ENCODE measurements at regions not wholly inside any gene's neighbourhood (a gene's known extent, or its start where the extent isn't known, plus 50 kb on each side); places are given as distances from the start of the nearest gene placed in this dataset.
"Not testable (repeated sequence)": the region's sequence is repeated elsewhere in the genome, so short reads cannot be mapped to it uniquely, and the experiment has no call there.

- DNase-seq, result no peak
Measured at GRCh38 chr13:87255394-87255793, 415.8 kb upstream of the SLITRK5 start.

GRCh38 chr13:87259479-87260083 lies 411.6 kb upstream of the SLITRK5 start:
- no peak for DNase-seq

DNA sequence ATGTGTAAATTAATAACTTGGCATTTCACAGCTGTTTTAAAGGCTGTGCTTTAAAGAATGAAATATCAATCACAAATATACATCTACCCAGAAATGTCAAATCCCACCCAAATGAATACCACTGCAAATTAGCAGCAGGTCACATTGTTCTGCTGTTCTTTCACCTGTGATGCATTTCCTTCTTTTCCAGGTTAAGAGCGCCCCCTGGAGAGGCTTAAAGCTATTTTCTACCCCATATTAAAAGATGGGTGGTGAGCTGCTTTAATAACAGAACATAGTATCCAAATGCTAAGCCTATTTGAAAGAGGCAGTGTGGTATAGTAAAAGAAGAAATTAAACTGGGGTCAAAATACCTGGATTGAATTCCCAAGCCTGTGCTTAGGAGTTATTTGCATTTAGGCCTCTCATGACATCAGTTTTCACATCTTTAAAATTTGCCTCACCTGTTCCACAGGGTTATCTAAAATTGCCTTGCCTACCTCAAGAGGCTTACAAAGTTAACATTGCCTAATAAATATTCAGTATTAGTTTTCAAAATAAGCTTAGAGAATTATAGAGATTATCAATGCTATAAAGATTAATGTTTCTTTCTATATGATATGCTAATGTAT lies 396.9 kb upstream of the SLITRK5 start:
- peak in 1 of 2 experiments; percentile 0 for DNase-seq

DNA sequence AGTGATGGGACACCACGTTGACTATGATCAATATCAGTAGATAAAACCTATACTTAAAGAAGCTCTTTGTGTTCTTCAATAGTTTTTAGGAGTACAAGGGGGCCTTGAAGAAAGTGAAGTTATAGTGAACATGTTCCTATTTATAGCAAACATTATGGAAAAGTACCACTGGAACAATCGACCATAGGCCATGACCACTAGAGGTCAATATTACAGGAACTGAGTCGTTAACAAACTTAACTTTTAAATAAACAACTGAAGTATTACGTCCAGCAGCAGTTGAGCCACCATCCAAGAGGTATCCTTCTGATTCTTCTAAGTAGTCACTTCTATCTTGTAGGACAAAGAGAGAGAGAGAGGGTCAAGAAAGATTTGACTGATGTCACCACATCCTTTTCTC lies 391.0 kb upstream of the SLITRK5 start:
- no peak for DNase-seq

- DNase-seq, result no peak
Measured at GRCh38 chr13:87287721-87288120, 383.4 kb upstream of the SLITRK5 start.

DNA sequence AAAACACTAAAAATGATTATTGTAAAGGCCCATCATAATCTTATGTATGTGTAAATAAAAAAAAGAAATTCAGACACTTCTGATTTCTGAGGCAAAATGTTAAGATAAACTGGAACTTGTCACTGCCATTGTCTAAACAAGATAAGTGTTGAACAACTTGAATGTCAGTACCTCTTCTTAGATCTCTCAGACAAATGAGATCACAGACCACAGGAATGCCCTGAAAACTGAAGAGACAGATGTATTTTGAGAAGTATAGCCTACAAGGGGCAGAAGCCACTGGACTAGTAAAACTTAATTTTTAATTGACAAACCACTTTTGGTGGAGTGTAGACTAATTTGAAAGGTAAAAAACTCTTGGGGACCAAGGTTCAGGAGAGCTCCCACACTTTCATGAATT lies 375.5 kb upstream of the SLITRK5 start:
- DNase-seq, result no peak

GRCh38 chr13:87302034-87302433 lies 369.1 kb upstream of the SLITRK5 start:
- no peak for DNase-seq

DNA sequence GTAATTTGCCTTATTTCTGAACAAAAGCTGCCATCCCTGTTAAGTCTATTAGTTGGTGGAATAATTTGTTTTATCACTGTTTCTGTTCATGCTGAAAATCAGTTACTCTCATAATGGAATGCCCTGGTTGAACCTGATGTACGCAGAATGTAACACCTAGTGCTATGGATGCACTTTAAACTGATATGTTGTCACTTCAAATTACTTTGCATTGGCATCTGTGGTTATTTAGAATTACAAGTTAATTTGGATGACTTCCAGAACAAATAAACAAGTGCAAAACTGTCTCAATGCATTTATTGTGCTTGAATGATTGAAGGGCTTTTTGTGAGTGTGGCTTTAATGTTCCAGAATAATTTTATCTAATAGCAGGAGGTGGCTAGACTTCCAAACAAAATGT lies 368.2 kb upstream of the SLITRK5 start:
- DNase-seq, result no peak

DNA sequence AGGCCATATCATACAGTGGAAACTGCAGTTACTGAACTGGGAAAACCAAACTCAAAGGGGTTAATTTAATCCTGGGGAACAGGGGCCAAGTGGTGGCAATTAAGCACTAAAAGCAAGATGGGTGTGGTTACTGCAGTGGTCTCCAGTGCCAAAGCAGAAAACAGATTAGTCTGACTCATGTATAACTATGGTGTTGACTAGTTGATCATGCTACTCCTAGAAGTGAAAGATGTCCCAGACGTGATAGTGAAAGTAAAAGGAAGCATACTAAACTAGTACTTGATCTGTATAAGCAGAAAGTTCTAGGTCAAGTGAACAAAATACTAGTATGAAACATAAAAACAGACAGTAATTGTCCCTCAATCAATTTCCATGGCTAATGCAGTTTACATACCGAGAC lies 360.0 kb upstream of the SLITRK5 start:
- no peak for DNase-seq

- no peak for DNase-seq
Measured at GRCh38 chr13:87314822-87315221, 356.3 kb upstream of the SLITRK5 start.

- no peak for DNase-seq
Measured at GRCh38 chr13:87322386-87322785, 348.8 kb upstream of the SLITRK5 start.

- DNase-seq, result no peak
Measured at GRCh38 chr13:87324558-87324957, 346.6 kb upstream of the SLITRK5 start.

DNA sequence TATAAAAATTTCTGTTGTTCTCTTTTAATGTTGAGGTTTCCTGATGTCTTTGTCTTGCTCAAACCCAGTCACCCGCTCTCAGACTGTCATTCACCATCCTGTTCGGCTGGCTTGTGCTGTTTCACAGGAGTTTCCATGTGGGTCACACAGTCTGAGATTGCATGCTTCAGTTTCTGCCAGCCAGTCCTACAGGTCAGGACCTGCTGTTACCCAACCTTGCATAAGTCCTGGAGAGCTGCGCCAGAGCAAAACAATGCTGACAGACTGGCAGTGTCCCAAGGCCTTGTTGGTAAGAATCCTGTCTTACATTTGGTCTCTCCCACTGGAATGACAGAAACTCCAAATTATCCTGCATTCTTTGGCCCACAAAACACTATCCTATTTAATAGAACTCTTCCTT lies 340.0 kb upstream of the SLITRK5 start:
- DNase-seq, result no peak

GRCh38 chr13:87333599-87333998 lies 337.6 kb upstream of the SLITRK5 start:
- DNase-seq, result no peak

DNA sequence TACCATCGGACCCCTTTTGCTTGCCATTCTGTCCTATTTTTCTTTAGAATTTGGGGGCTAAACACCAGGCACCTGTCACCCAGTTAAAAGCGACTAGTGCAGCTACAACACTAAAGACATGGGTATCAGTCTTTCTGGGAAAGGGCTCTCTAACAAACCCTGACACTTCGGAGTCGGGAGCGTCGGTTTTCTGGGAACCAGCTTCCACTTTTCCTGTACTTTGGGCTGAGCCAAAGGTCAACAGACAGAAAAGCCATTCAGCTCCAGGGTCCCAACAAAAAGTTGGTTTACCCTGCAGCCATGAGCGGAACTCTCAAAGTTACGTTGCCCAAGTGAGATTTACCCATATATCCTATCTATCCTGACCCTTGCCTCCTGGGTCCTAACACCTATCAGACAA lies 337.0 kb upstream of the SLITRK5 start:
- no peak for DNase-seq

DNA sequence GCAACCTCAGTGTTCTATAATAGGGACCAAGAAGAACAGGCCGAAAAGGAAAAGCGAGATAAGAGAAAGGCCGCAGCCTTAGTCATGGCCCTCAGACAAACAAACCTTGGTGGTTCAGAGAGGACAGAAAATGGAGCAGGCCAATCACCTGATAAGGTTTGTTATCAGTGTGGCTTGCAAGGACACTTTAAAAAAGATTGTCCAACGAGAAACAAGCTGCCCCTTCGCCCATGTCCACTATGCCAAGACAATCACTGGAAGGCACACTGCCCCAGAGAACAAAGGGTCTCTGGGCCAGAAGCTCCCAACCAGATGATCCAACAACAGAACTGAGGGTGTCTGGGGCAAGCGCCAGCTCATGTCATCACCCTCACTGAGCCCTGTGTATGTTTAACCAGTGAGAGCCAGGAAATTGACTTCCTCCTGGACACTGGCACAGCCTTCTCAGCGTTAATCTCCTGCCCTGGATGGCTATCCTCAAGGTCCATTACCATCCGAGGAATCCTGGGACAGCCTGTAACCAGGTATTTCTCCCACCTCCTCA lies 334.8 kb upstream of the SLITRK5 start:
- not testable (repeated sequence) for DNase-seq

DNA sequence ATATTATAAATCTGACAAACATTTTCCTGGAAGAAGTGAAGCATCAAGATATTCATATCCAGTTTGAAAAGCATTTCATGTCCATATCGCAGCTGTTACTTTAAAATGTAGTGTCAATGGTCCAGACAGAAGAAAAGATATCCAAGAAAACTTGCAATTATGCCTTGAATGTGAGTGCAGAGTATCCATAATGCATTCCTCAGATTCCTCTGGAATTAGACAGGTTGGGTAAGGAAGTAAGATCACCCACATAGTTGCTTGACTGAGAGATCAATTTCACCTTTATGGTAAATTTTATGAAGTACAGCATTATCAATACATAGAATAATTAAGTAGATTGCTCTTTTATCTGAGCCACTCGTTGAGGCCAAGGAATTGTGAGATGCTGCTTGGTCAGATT lies 327.0 kb upstream of the SLITRK5 start:
- DNase-seq, result no peak

GRCh38 chr13:87355451-87355850 lies 315.7 kb upstream of the SLITRK5 start:
- DNase-seq, result no peak

DNA sequence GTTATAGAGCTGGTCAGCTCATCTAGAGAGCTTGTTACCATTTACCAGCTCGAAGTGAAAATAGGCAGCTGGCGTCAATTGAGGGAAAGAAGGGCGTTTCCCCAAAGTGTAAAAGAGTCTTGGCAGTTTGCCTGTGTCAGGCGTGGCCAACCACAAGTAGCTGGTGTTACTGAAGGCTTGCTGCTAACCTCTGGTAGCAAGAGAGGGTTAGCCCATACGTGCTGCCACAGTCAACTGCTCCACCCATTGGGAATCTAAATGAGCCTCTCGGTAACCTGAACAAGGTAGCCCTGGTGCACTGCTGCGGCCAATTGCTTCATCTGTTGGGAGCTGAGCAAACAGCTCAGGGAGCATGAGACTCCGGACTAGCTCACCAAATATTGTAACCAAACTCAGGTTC lies 314.9 kb upstream of the SLITRK5 start:
- no peak for DNase-seq

- DNase-seq, result no peak
Measured at GRCh38 chr13:87358319-87358718, 312.9 kb upstream of the SLITRK5 start.

- no peak for DNase-seq
Measured at GRCh38 chr13:87361216-87361615, 310.0 kb upstream of the SLITRK5 start.

- no peak for DNase-seq
Measured at GRCh38 chr13:87368639-87369038, 302.5 kb upstream of the SLITRK5 start.

- no peak for DNase-seq
Measured at GRCh38 chr13:87376081-87376480, 295.1 kb upstream of the SLITRK5 start.

DNA sequence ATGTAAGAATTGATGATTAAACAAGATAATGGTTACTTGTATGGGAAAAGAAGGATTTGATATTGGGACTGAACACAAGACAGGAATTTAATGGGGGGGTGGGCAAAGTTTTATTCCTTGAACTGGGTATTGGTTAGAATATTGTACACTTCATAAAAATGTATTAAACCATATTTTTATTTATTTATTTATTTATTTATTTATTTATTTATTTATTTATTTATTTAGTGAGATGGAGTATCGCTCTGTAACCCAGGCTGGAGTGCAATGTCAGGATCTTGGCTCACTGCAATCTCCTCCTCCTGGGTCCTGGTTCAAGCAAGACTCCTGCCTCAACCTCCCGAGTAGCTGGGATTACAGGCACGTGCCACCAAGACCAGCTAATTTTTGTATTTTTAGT lies 287.1 kb upstream of the SLITRK5 start:
- DNase-seq, result no peak

DNA sequence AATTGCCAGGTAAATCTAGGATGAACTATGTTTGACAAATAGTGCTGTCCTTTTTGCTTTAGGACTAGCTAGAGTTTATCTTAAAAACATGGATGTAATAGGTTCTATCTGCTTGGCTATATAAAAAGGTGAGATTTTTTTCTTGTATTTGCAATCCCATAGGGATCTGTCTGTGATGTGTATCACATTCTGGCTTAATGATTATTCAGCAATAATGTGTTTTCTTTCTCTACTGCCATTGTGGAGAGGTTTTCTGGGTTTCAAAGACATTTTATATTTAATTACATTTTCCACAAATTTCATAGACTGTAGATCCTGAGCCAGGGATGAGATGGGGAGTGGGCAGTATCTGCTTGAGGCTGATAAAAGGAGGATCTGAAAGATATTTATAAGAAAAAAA lies 277.8 kb upstream of the SLITRK5 start:
- DNase-seq, result no peak
